Endothelial cell (in vitro differentiated cells): ENCODE measurements at regions not wholly inside any gene's neighbourhood (a gene's known extent, or its start where the extent isn't known, plus 50 kb on each side); places are given as distances from the start of the nearest gene placed in this dataset.

Experiments used
- DNase-seq: peaks from one replicate; pipeline ENCODE4 v3.0.0; 2021; ENCODE audit warnings: low spot score
- H3K27ac Mint-ChIP-seq: one replicate; pipeline ENCODE4 v1.8.0; 2021; ENCODE audit warnings: mixed read lengths, inconsistent platforms; ENCODE audit not compliant: unreplicated experiment
- H3K27me3 Mint-ChIP-seq: one replicate; pipeline ENCODE4 v1.8.0; 2021; ENCODE audit warnings: mild to moderate bottlenecking, moderate library complexity, mixed read lengths, inconsistent platforms; ENCODE audit not compliant: unreplicated experiment
- H3K36me3 Mint-ChIP-seq: one replicate; pipeline ENCODE4 v1.8.0; 2021; ENCODE audit warnings: mild to moderate bottlenecking, low read depth, mixed read lengths, inconsistent platforms; ENCODE audit not compliant: unreplicated experiment
- H3K4me1 Mint-ChIP-seq: one replicate; pipeline ENCODE4 v1.8.0; 2021; ENCODE audit warnings: mild to moderate bottlenecking, mixed read lengths, inconsistent platforms; ENCODE audit not compliant: unreplicated experiment
- H3K4me3 Mint-ChIP-seq: one replicate; pipeline ENCODE4 v1.8.0; 2021; ENCODE audit warnings: mild to moderate bottlenecking, mixed read lengths, inconsistent platforms; ENCODE audit not compliant: unreplicated experiment
- H3K9me3 Mint-ChIP-seq: one replicate; pipeline ENCODE4 v1.8.0; 2021; ENCODE audit warnings: mixed read lengths, inconsistent platforms; ENCODE audit not compliant: unreplicated experiment
- TF ChIP-seq, protein P1 (sequence below): fragments of 200-600 bp; sonication (generic); IDR thresholded peaks from one replicate; pipeline ENCODE4 v1.5.0; 2021; ENCODE audit warnings: antibody characterized with exemption; ENCODE audit not compliant: unreplicated experiment

- H3K27ac Mint-ChIP-seq: no peak overlapping the region
- TF ChIP-seq, protein P1, sequence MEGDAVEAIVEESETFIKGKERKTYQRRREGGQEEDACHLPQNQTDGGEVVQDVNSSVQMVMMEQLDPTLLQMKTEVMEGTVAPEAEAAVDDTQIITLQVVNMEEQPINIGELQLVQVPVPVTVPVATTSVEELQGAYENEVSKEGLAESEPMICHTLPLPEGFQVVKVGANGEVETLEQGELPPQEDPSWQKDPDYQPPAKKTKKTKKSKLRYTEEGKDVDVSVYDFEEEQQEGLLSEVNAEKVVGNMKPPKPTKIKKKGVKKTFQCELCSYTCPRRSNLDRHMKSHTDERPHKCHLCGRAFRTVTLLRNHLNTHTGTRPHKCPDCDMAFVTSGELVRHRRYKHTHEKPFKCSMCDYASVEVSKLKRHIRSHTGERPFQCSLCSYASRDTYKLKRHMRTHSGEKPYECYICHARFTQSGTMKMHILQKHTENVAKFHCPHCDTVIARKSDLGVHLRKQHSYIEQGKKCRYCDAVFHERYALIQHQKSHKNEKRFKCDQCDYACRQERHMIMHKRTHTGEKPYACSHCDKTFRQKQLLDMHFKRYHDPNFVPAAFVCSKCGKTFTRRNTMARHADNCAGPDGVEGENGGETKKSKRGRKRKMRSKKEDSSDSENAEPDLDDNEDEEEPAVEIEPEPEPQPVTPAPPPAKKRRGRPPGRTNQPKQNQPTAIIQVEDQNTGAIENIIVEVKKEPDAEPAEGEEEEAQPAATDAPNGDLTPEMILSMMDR: no peak
- peaks cover 9% of the 10 kb centered on the region for H3K36me3 Mint-ChIP-seq
- H3K4me3 Mint-ChIP-seq: no peak overlapping the region
- H3K9me3 Mint-ChIP-seq: peaks cover 8% of the 10 kb centered on the region
- DNase-seq: no peak
- no peaks in the 10 kb centered on the region for H3K4me1 Mint-ChIP-seq
- H3K27me3 Mint-ChIP-seq: no peaks in the 10 kb centered on the region
These were observed 182.8 kb downstream of the PIK3C3 start for GRCh38 chr18:42137693-42138375.

DNA sequence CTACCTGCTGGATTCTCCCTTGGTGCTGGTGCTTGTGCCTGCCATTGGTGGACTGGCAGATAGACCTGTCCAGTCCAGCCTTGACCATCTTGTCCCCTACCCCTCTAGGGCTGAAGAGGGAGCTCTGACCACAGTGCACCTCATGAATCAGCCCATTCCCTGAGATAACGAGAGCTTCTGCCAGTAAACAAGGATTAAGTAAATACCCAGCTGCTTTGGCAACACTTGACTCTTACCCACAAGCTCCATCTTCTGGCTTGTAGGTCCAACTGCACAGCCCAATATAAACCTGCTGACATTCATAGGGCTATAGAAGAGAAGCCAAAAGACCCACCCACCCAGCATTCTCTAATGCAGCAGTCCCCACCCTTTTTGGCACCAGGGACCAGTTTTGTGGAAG is 186.4 kb downstream of the PIK3C3 start:
- no peaks in the 10 kb centered on the region for H3K27me3 Mint-ChIP-seq
- H3K9me3 Mint-ChIP-seq: peaks cover 8% of the 10 kb centered on the region
- H3K27ac Mint-ChIP-seq: no peak overlapping the region
- no peak overlapping the region for H3K4me3 Mint-ChIP-seq
- DNase-seq: no peak
- no peaks in the 10 kb centered on the region for H3K4me1 Mint-ChIP-seq
- TF ChIP-seq, protein P1: no peak
- peaks cover 9% of the 10 kb centered on the region for H3K36me3 Mint-ChIP-seq

DNA sequence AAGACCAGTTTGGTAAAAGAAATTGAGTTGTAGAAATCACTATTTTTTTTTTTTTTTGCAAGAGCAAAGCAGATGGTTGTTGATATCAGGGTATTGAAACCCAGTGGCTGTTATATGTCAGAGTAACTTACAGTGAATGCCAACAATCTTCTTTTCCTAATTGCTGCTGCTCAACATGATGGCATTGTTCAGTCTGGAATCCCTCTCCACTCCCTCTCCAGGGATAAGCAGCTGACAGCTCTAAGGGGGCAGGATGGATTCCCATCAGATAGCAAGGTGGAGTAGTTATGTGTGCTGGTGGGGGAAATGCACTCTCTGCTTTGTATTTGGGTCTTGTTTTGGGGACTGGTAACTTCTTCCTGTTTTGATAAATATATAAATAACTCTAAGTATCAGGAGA is 200.0 kb downstream of the PIK3C3 start:
- TF ChIP-seq, protein P1: no peak
- H3K27ac Mint-ChIP-seq: no peak overlapping the region
- no peaks in the 10 kb centered on the region for H3K36me3 Mint-ChIP-seq
- H3K4me3 Mint-ChIP-seq: no peak overlapping the region
- DNase-seq: no peak
- no peaks in the 10 kb centered on the region for H3K4me1 Mint-ChIP-seq
- H3K27me3 Mint-ChIP-seq: no peaks in the 10 kb centered on the region
- H3K9me3 Mint-ChIP-seq: no peaks in the 10 kb centered on the region

- no peak for DNase-seq
- Mint-ChIP-seq H3K4me3 (no peak overlapping the region), H3K9me3 (no peaks in the 10 kb centered on the region), H3K36me3 (no peaks in the 10 kb centered on the region), H3K27me3 (no peaks in the 10 kb centered on the region), H3K27ac (no peak overlapping the region), H3K4me1 (no peaks in the 10 kb centered on the region)
- TF ChIP-seq, protein P1: no peak
These were observed 201.2 kb downstream of the PIK3C3 start for GRCh38 chr18:42156281-42156680.

DNA sequence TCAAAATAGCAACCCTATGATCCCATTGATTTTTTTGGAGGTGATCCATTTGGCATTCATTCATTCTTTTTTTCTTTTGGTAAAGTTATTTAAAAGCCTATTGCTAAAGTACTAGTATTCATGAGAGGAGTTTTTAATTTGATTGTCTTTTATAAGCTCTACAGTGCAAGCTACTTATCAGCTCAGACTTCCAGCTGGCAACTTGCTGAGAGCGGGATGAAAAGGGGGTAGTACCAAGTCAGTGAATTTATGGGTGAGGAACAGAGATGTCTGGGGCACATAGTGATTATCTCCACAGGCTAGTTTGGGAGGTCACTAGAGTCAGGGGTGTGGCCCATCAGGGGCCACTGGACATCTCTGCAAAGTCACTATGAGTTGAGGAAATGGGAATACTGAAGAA is 202.4 kb downstream of the PIK3C3 start:
- DNase-seq: no peak
- no peak overlapping the region for H3K4me3 Mint-ChIP-seq
- TF ChIP-seq, protein P1: no peak
- no peaks in the 10 kb centered on the region for H3K27me3 Mint-ChIP-seq
- H3K27ac Mint-ChIP-seq: no peak overlapping the region
- H3K4me1 Mint-ChIP-seq: no peaks in the 10 kb centered on the region
- H3K36me3 Mint-ChIP-seq: no peaks in the 10 kb centered on the region
- no peaks in the 10 kb centered on the region for H3K9me3 Mint-ChIP-seq
